ENCODE measurements at regions not wholly inside any gene's neighbourhood (a gene's known extent, or its start where the extent isn't known, plus 50 kb on each side); places are given as distances from the start of the nearest gene placed in this dataset.

GRCh38 chr11:112856591-112856990 is 104.6 kb upstream of the NCAM1 start:
- H3K4me3 Mint-ChIP-seq: no peak overlapping the region
- ChIA-PET POLR2A (no interaction called here), CTCF (no interaction called here)
- DNase-seq: no peak
- intact Hi-C loops (cut with micrococcal nuclease): no loop called here
- no peaks in the 10 kb centered on the region for H3K36me3 Mint-ChIP-seq (ENCODE audit: low read depth)
- peaks cover 2% of the 10 kb centered on the region for H3K27me3 Mint-ChIP-seq
- no peaks in the 10 kb centered on the region for H3K4me1 Mint-ChIP-seq
- no peak for ATAC-seq (ENCODE audit: low read depth)
- H3K9me3 Mint-ChIP-seq: peaks cover 8% of the 10 kb centered on the region
- TF ChIP-seq CTCF (IDR thresholded peaks at IDR 0.05): no peak
- no peak overlapping the region for H3K27ac Mint-ChIP-seq

GRCh38 chr11:112858289-112859023 is 102.8 kb upstream of the NCAM1 start:
- no peak overlapping the region for H3K4me3 Mint-ChIP-seq
- no peak for ATAC-seq (ENCODE audit: low read depth)

GRCh38 chr11:112859787-112860186 is 101.4 kb upstream of the NCAM1 start:
- no peak for TF ChIP-seq CTCF (IDR thresholded peaks at IDR 0.05)
- Mint-ChIP-seq H3K27ac (no peak overlapping the region), H3K9me3 (peaks cover 15% of the 10 kb centered on the region), H3K4me3 (no peak overlapping the region), H3K27me3 (no peaks in the 10 kb centered on the region), H3K36me3 (ENCODE audit: low read depth) (no peaks in the 10 kb centered on the region), H3K4me1 (no peaks in the 10 kb centered on the region)
- intact Hi-C loops (cut with micrococcal nuclease): no loop called here
- ChIA-PET POLR2A (no interaction called here), CTCF (no interaction called here)
- DNase-seq (no peak), ATAC-seq (ENCODE audit: low read depth) (no peak)

More at GRCh38 chr11:112858289-112859023, 102.8 kb upstream of the NCAM1 start:
- no peaks in the 10 kb centered on the region for H3K36me3 Mint-ChIP-seq (ENCODE audit: low read depth)
- H3K4me1 Mint-ChIP-seq: no peaks in the 10 kb centered on the region
- no peak for TF ChIP-seq CTCF (IDR thresholded peaks at IDR 0.05)
- DNase-seq: no peak
- peaks cover 15% of the 10 kb centered on the region for H3K9me3 Mint-ChIP-seq
- H3K27ac Mint-ChIP-seq: no peak overlapping the region
- intact Hi-C loops (cut with micrococcal nuclease): no loop called here
- ChIA-PET CTCF (no interaction called here), POLR2A (no interaction called here)
- H3K27me3 Mint-ChIP-seq: no peaks in the 10 kb centered on the region

- ATAC-seq (ENCODE audit: low read depth) (no peak), DNase-seq (no peak)
- intact Hi-C loops (cut with micrococcal nuclease): no loop called here
- no peaks in the 10 kb centered on the region for H3K27me3 Mint-ChIP-seq
- H3K4me3 Mint-ChIP-seq: no peak overlapping the region
- H3K4me1 Mint-ChIP-seq: no peaks in the 10 kb centered on the region
- no peaks in the 10 kb centered on the region for H3K36me3 Mint-ChIP-seq (ENCODE audit: low read depth)
- POLR2A ChIA-PET: no interaction called here
- TF ChIP-seq CTCF (IDR thresholded peaks at IDR 0.05): no peak
- H3K9me3 Mint-ChIP-seq: peaks cover 15% of the 10 kb centered on the region
- H3K27ac Mint-ChIP-seq: no peak overlapping the region
- CTCF ChIA-PET: no interaction called here
Measured at GRCh38 chr11:112861356-112861755, 99.9 kb upstream of the NCAM1 start.

- no peaks in the 10 kb centered on the region for H3K36me3 Mint-ChIP-seq (ENCODE audit: low read depth)
- POLR2A ChIA-PET: no interaction called here
- intact Hi-C loops (cut with micrococcal nuclease): no loop called here
Measured at GRCh38 chr11:112863305-112863704, 97.9 kb upstream of the NCAM1 start.

More at GRCh38 chr11:112863305-112863704, 97.9 kb upstream of the NCAM1 start:
- Mint-ChIP-seq H3K4me1 (no peaks in the 10 kb centered on the region), H3K27ac (no peak overlapping the region), H3K9me3 (peaks cover 15% of the 10 kb centered on the region), H3K4me3 (no peak overlapping the region), H3K27me3 (no peaks in the 10 kb centered on the region)
- CTCF ChIA-PET: no interaction called here
- TF ChIP-seq CTCF (IDR thresholded peaks at IDR 0.05): no peak
- ATAC-seq (ENCODE audit: low read depth): no peak
- DNase-seq: no peak

Data from activated B cell treated with CpG ODN at 0.5 μM for 24 hours (primary cell).